ENCODE measurements at regions not wholly inside any gene's neighbourhood (a gene's known extent, or its start where the extent isn't known, plus 50 kb on each side); places are given as distances from the start of the nearest gene placed in this dataset.

GRCh38 chr10:60728056-60728455, 50.2 kb upstream of the CDK1 start:
- no peaks in the 10 kb centered on the region for H3K9me3 ChIP-seq
- no peaks in the 10 kb centered on the region for H3K27me3 ChIP-seq
- TF ChIP-seq EP300 (IDR thresholded peaks at IDR 0.05): no peak
- TF ChIP-seq POLR2A (IDR thresholded peaks at IDR 0.05): no peak
- TF ChIP-seq CTCF (IDR thresholded peaks at IDR 0.05): no peak
- no peak overlapping the region for H3K27ac ChIP-seq
- peaks cover 2% of the 10 kb centered on the region for H3K4me1 ChIP-seq (ENCODE audit: insufficient read depth)
- no peaks in the 10 kb centered on the region for H3K36me3 ChIP-seq
- intact Hi-C loops (cut with DNase I): no loop called here
- no peak overlapping the region for H3K4me3 ChIP-seq
- WGBS, 3 donors: 86 to 94% (median 89%) methylated on average over 5 of the region's 5 CpGs
- no peak for DNase-seq

- TF ChIP-seq POLR2A (IDR thresholded peaks at IDR 0.05): no peak
- no peak for TF ChIP-seq CTCF (IDR thresholded peaks at IDR 0.05)
- no peak for TF ChIP-seq EP300 (IDR thresholded peaks at IDR 0.05)
- intact Hi-C loops (cut with DNase I): no loop called here
- Histone ChIP-seq H3K36me3 (no peaks in the 10 kb centered on the region), H3K9me3 (no peaks in the 10 kb centered on the region), H3K27me3 (no peaks in the 10 kb centered on the region), H3K4me1 (ENCODE audit: insufficient read depth) (peaks cover 2% of the 10 kb centered on the region), H3K27ac (no peak overlapping the region), H3K4me3 (no peak overlapping the region)
- no peak for DNase-seq
Observed at GRCh38 chr10:60726257-60726656, 52.0 kb upstream of the CDK1 start.

- Histone ChIP-seq H3K36me3 (no peaks in the 10 kb centered on the region), H3K4me1 (ENCODE audit: insufficient read depth) (peaks cover 5% of the 10 kb centered on the region), H3K27ac (no peak overlapping the region), H3K27me3 (no peaks in the 10 kb centered on the region), H3K9me3 (no peaks in the 10 kb centered on the region), H3K4me3 (no peak overlapping the region)
- 66 to 80% (median 73%) methylated on average over 3 of the region's 3 CpGs for WGBS, 3 donors
- TF ChIP-seq CTCF (IDR thresholded peaks at IDR 0.05) (no peak), EP300 (IDR thresholded peaks at IDR 0.05) (no peak), POLR2A (IDR thresholded peaks at IDR 0.05) (no peak)
- intact Hi-C loops (cut with DNase I): no loop called here
- no peak for DNase-seq
Observed at GRCh38 chr10:60722623-60723022, 55.7 kb upstream of the CDK1 start.

- no peak overlapping the region for H3K4me3 ChIP-seq
- TF ChIP-seq POLR2A (IDR thresholded peaks at IDR 0.05) (no peak), EP300 (IDR thresholded peaks at IDR 0.05) (no peak), CTCF (IDR thresholded peaks at IDR 0.05) (no peak)
Observed at GRCh38 chr10:60719721-60720120, 58.6 kb upstream of the CDK1 start.

GRCh38 chr10:60718886-60719285, 59.4 kb upstream of the CDK1 start:
- WGBS, 3 donors: 2% methylated on average over 1 of the region's 1 CpG
- Histone ChIP-seq H3K36me3 (no peaks in the 10 kb centered on the region), H3K9me3 (no peaks in the 10 kb centered on the region), H3K4me1 (ENCODE audit: insufficient read depth) (peaks cover 3% of the 10 kb centered on the region), H3K27me3 (no peaks in the 10 kb centered on the region), H3K27ac (peak overlapping the region in 1 of 2 donors; percentile 22), H3K4me3 (no peak overlapping the region)
- TF ChIP-seq EP300 (IDR thresholded peaks at IDR 0.05): no peak
- no peak for TF ChIP-seq POLR2A (IDR thresholded peaks at IDR 0.05)
- no peak for TF ChIP-seq CTCF (IDR thresholded peaks at IDR 0.05)
- no peak for DNase-seq
- intact Hi-C loops (cut with DNase I): no loop called here

More at GRCh38 chr10:60719721-60720120, 58.6 kb upstream of the CDK1 start:
- intact Hi-C loops (cut with DNase I): no loop called here
- no peaks in the 10 kb centered on the region for H3K36me3 ChIP-seq
- 85 to 94% (median 87%) methylated on average over 1 of the region's 1 CpG for WGBS, 3 donors
- H3K4me1 ChIP-seq (ENCODE audit: insufficient read depth): peaks cover 3% of the 10 kb centered on the region
- H3K9me3 ChIP-seq: no peaks in the 10 kb centered on the region
- H3K27me3 ChIP-seq: no peaks in the 10 kb centered on the region
- peak overlapping the region in 1 of 2 donors; percentile 22 for H3K27ac ChIP-seq
- no peak for DNase-seq

Data from ovary (tissue), 7 donors.